ENCODE measurements at regions not wholly inside any gene's neighbourhood (a gene's known extent, or its start where the extent isn't known, plus 50 kb on each side); places are given as distances from the start of the nearest gene placed in this dataset.

DNA sequence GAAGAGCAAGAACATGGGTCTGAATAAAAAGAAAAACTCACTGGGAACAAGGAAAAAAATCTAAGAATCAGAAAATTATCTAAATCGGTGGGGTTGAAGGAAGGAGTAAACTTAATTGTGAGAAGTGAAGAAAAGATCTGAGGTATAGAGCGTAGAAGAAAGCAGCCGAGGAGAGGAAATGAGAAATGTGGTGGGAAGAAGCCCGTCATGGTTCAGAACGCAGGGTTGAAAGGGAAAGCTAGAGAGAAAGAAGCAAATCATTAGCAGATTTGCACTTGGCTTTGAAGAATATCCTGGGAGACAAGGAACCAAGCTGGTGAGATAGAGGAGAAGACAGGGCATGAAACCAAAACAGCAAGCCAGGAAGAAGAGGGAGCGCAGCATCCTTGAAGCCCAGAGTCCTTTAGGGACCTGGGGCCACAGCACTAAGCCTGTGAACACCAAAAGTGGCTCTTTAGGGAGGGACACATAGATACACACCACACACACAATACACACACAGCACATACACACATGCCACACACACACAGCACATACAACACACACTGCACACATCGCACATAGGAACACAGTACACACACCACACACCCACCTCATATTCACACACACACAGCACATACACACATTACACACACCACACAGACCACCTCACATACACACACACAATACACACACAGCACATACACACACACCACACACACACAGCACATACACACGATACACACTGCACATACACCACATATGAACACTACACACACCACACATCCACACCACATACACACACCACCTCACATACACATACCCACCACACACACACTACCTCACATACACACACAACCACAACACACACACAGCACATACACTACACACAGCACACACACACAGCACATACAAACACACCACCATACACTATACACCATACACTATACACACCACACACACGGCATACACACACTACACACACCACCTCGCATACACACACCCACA is 274.6 kb downstream of the ETAA1 start:
- Histone ChIP-seq H3K4me1 (ENCODE audit: control insufficient read depth, extremely low read depth, insufficient read depth, low read length) (no peaks in the 10 kb centered on the region), H3K9me3 (replicated peaks; ENCODE audit: control insufficient read depth, insufficient read depth, low read length) (no peaks in the 10 kb centered on the region), H3K4me2 (ENCODE audit: insufficient read depth, low read length) (no peak overlapping the region), H2AFZ (ENCODE audit: low read depth, low read length) (no peak overlapping the region), H3K9me1 (replicated peaks; ENCODE audit: control insufficient read depth, extremely low read depth, insufficient read depth, low read length) (no peaks in the 10 kb centered on the region), H3K27me3 (ENCODE audit: control insufficient read depth in 2 of 2, insufficient read depth in 2 of 2, low read length in 2 of 2) (no peaks in the 10 kb centered on the region), H3K36me3 (ENCODE audit: control insufficient read depth in 2 of 2, extremely low read depth in 1 of 2, insufficient read depth in 2 of 2, low read length in 2 of 2) (no peaks in the 10 kb centered on the region), H3K4me3 (replicated peaks in 1 of 3; ENCODE audit: insufficient read depth in 1 of 3, low read depth in 1 of 3, low read length in 3 of 3) (no peak overlapping the region), H3K9ac (replicated peaks; ENCODE audit: extremely low read depth, insufficient read depth, low read length) (no peak overlapping the region), H4K20me1 (replicated peaks; ENCODE audit: control insufficient read depth, extremely low read depth, insufficient read depth, low read length) (no peaks in the 10 kb centered on the region), H3K79me2 (ENCODE audit: control insufficient read depth, insufficient read depth, low read length) (no peaks in the 10 kb centered on the region), H3K27ac (ENCODE audit: insufficient read depth, low read depth, low read length) (no peak overlapping the region)
- DNase-seq (ENCODE audit: low read depth, low spot score) (no peak), FAIRE-seq (no peak)
- dilution Hi-C loops (cut with MboI; ENCODE audit: extremely low pct_ligation_motif_present, low sequenced_read_pairs) (no loop called here), intact Hi-C loops (cut with micrococcal nuclease) (no loop called here)
- ChIA-PET CTCF (no interaction called here), POLR2A (interaction anchor here (0.6 kb wide), 1 partner anchor 209 kb away, joined by 7 read pairs; no protein-coding TSS in a partner anchor)
- no peak for TF ChIP-seq MYC (IDR thresholded peaks at IDR 0.05; ENCODE audit: low read depth, low read length)
- no peak for TF ChIP-seq POLR2A (IDR thresholded peaks at IDR 0.05; ENCODE audit: low read depth, low read length)
- TF ChIP-seq EZH2 (IDR thresholded peaks at IDR 0.05; ENCODE audit: borderline replicate concordance, low read depth, low read length, severe bottlenecking) = no peak
- TF ChIP-seq CTCF (IDR thresholded peaks at IDR 0.05; ENCODE audit: extremely low read depth in 1 of 2, insufficient read depth in 1 of 2, low read depth in 1 of 2, low read length in 2 of 2) = no peak
- no peak for TF ChIP-seq POLR2AphosphoS5 (IDR thresholded peaks at IDR 0.05; ENCODE audit: insufficient read depth, low read depth, low read length)
- no peak for TF ChIP-seq MAX (IDR thresholded peaks at IDR 0.05; ENCODE audit: insufficient read depth, insufficient read length)
- no peak for TF ChIP-seq GATA2 (IDR thresholded peaks at IDR 0.05; ENCODE audit: insufficient read depth, insufficient read length, low read depth, low read length)
- TF ChIP-seq JUN (IDR thresholded peaks at IDR 0.05; ENCODE audit: borderline replicate concordance, insufficient read depth, insufficient read length, low read depth) = no peak
- TF ChIP-seq FOS (IDR thresholded peaks at IDR 0.05; ENCODE audit: borderline replicate concordance, insufficient read depth, low read length) = no peak
- no TSS peak for BruUV-seq (replicated peaks)
